Sciatic nerve (tissue), 2 donors: ENCODE measurements at regions not wholly inside any gene's neighbourhood (a gene's known extent, or its start where the extent isn't known, plus 50 kb on each side); places are given as distances from the start of the nearest gene placed in this dataset.
"Not testable (repeated sequence)": the region's sequence is repeated elsewhere in the genome, so short reads cannot be mapped to it uniquely, and the experiment has no call there.

Source experiments
- ATAC-seq: fragments of 200-7000 bp; cut with Tn5 transposase; one replicate; pipeline ENCODE4 v1.9.1; 2020; ENCODE audit warnings: mild to moderate bottlenecking, moderate library complexity
- DNase-seq: peaks from one replicate; pipeline ENCODE4 v3.0.0-alpha.2; 2020; ENCODE audit warnings: low spot score
- intact Hi-C: fragments of 100-400 bp; cut with DNase I; formaldehyde crosslinking; loops from one replicate; pipeline ENCODE4 v1.14.2; 2022
- donor health status: DM: no; HTN: no; CAD: no.
- donor health status: DM: no; HTN: no; CAD: no.

DNA sequence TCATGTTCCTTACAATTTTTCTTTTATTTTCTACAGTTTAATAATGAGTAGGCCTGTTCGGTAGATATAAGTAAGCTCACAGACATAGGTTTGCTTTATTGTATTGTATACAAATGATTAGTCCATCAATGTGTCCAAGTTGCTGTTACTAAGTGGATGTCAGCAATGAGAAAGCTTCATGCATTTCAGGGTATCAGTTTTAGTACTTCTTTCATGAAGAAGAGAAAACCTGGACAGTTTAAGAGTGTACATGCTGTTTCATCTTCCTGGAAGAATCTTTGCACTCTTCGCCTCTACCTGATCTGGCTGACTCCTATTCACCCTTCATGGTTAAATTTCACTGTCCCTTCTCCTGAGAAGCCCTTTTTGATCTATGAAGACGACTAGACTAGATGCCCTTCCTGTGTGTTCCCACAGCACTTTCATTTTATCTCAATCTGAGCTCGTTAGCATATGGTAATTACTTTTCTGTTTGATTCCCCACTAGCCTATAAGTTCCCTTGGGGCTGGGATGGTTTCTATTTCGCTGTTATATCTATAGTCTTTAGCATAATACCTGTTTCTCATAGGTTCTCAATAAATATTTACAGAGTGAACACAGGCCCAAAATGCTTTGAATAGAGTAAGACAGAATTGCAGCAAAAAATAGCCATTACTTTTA, 70.7 kb downstream of the CETN3 start:
- ATAC-seq, result no peak
- intact Hi-C loops, result no loop called here
- DNase-seq, result no peak

DNA sequence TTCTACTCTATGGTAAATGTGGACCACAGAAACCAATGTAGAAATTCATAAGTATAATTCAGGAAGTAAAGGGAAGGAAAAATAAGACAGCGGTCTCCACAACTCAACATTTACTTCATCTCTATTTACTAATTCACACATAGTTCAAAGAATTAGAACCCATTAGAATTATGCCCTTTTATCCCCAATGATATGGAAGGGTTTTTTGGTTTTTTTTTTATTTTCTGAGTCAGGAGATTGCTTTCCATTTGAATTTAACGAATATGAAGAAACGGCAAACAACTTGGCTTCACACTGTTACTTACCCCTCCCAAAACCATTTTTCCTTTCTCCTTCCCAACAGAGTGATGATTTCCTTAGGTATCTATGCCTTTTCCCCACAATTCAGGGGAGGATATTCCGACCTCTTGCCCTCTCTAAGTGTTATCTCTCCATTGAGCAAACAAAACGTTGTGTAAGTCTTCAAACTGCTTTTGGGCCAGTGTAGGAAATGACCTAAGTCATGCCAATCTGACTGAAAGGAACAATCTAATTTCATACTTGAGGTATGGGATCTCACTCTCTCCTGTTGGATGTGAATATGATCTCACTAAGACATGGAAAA, 72.0 kb downstream of the CETN3 start:
- intact Hi-C loops, result no loop called here
- no peak for DNase-seq
- ATAC-seq, result no peak

DNA sequence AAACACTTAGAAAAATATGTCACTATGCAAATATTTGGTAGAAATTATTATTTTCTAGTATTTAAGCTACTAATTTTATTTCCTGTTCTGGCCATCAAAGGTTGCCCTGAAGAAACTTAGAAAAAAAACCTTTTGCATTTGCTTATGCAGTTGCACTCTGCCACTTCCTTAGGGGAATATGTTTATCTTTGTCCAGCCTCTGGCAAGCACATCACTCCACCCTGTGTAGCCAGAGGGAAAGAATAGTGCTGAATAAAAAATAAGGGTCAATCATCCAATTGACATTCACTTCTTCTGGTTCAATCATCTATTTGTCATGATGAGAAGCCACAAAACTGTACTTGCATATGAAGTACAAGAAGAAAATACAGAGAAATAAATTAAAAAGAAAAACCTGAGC, 72.8 kb downstream of the CETN3 start:
- no peak for DNase-seq
- intact Hi-C loops, result no loop called here
- ATAC-seq, result no peak

DNA sequence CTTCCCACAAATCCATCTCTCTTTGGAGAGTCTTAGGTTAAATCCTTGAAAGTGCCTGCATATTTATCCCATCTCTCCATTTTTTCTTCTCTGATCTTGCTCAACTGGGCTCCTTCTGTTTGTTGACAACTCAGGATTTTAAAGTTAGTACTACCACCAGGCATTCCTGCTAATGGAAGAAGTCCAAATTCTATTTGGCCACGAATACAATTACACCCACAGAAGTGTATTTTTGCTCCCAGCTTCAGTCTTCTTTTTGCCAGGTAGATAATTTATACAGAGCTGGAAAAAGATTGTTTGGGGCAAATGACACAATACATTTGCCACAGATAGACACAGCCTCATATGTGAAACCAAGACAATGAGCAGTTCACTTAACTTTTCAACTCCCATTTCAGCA, 74.8 kb downstream of the CETN3 start:
- no peak for ATAC-seq

DNA sequence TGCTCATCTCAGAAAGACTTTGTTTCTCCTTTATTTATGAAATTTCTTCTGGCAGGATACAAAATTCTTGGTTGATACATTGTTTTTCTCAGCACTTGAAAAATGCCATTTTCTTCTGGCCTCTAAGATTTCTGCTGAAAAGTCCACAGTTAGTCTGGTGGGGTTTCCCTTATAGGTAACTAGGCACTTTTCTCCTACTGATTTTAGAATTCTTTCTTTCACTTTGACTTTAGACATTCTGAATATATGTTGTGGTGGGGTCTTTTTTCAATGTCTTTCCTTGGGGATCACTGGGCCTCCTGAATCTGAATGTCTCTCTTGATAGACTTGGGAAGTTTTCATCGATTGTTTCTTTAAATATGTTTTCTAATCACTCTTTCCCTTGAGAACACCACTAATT, 79.6 kb downstream of the CETN3 start:
- ATAC-seq (no peak), DNase-seq (no peak)
- intact Hi-C loops, result no loop called here

More for the DNA sequence above, 74.8 kb downstream of the CETN3 start:
- intact Hi-C loops, result loop anchor here (2.0 kb wide), 1 partner anchor 78 kb away; no protein-coding TSS in a partner anchor
- DNase-seq, result no peak

DNA sequence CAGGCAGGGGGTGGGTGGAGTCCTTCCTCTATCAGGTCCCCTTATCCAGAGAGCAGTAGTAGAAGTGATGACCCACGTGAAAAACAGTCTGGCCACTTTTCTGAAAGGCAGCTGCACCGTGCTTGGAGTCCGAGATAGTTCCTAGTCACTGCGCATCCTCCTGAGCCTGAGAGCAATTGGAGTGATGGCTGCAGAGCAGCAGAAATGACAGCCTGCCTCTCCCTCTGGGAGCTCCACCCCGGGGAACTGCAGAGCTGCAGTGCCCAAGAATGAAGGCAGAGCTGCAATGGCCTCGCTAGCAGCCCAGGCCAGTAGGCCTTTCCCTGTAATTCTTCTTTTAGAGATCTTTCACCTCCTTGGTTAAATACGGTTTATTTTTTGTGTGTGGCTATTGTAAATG, 82.6 kb downstream of the CETN3 start:
- intact Hi-C loops, result no loop called here
- DNase-seq (no peak), ATAC-seq (no peak)

DNA sequence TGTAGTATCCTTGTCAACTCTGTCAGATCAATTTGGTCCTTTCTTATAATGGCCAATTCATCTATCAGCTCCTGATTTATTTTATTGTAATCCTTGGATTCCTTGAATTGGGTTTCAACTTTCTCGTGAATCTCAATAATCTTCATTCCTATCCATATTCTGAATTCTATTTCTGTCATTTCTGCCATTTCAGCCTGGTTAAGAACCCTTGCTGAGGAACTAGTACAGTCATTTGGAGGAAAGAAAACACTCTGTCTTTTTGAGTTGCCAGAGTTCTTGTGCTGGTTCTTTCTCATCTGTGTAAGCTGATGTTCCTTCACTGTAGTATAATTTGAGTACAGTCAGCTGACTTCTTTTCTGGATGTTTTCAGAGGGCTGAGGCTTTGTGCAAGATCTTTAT, 84.5 kb downstream of the CETN3 start:
- ATAC-seq (no peak), DNase-seq (no peak)

DNA sequence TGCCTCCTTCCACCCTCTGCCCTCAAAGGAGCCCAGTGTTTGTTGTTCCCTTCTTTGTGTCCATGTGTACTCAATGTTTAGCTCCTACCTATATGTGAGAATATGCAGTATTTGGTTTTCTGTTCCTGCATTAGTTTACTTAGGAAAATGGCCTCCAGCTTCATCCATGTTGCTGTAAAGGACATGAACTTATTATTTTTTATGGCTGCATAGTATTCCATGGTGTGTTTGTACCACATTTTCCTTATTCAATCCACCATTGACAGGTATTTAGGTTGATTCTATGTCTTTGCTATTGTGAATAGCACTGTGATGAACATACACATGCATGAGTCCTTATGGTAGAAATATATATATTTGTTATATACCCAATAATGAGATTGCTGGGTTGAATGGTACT, 89.2 kb downstream of the CETN3 start:
- DNase-seq, ATAC-seq, intact Hi-C loops: not testable (repeated sequence)

More for the DNA sequence above, 84.5 kb downstream of the CETN3 start:
- intact Hi-C loops, result no loop called here

DNA sequence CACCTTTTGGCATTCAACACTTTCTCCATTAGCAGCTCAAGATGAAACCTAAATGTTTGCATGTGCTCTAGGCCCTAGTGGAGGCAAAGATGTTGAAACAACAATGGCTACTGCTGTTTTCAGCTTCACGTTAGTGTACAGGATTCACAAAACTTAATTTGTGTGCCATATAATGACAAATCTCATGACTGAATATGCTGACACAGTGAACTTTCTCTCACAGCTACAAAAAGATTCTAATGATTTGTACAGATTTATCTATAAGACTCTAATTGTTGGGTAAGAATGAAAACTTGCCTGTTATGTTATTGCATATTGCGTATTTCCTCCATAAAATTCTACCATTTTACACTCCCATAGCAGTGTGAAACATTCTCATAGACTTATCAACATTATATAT, 97.5 kb downstream of the CETN3 start:
- ATAC-seq (no peak), DNase-seq (no peak)
- intact Hi-C loops, result no loop called here

DNA sequence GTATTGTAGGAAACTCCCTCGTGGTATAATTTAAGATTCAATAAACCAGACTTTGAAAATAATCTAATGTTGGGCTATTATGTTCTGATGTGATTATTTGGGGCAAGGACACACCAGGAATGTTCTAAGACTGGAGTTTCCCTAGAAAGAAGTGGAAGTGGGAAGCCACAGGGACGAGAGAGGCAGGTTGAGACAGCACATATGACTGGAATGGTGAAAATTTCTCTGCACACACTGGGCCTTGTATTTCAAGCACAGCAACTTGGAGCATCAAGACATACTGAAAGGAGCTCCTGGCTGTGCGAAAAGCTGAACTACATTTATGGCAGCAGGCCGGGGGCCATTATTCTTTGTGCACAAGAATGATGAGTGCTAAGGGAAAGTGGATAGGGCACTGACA, 98.2 kb downstream of the CETN3 start:
- intact Hi-C loops, result no loop called here
- ATAC-seq, result no peak
- DNase-seq, result no peak

DNA sequence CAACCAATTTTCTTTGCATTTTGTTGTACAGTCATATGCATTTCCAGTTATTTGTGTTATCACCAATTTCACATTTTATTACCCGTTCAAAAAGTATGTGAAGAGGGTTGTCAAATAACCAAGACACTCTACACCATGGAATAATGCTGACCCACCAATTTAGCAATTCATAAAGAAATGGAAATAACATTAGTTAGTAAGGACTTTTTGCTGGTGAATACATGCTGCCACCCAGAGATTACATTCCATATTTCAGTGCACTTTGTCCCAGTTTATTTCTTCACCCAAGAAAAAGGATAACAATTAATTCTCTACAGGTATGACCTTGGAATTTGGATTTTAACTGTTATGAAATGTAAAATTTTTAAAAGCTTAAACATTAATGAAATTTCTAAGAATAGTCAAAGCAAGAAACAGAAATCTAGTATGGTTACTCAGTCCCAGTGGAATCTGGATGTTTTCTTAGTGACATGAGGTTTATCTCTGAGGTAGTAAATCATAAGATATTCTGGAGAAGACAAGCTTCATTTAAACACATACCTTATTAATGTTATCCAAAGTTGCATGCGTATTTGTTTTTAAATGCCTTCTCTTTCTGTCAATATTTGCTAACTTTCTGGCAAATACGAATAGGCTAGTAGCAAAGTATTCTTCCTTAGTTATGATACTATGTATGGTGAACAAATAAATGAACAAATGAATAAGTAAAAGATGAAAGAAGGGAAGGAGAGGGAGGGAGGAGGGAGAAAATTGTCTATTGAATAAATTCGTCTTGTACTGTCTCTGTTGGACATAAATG, 100.6 kb downstream of the CETN3 start:
- ATAC-seq (no peak), DNase-seq (no peak)
- intact Hi-C loops, result no loop called here

DNA sequence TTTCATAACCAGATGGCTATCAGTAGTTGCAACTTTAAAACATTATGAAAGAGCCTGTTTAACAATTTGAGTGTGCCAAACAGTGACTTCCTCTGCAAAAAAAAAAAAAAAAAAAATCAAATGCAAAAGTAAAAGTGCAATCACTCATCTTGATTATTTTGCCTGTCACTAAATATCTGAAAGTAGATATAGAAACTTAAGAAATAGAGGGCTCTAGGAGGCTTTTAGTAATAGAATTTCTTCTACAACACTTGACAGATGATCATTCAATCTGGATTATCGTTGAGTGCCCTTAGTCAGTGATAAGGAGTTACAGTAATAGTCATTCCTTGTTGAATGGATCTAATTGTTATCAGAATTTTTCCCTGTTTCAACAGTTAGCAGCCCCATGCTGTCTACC, 101.8 kb downstream of the CETN3 start:
- no peak for ATAC-seq
- intact Hi-C loops, result no loop called here
- no peak for DNase-seq

DNA sequence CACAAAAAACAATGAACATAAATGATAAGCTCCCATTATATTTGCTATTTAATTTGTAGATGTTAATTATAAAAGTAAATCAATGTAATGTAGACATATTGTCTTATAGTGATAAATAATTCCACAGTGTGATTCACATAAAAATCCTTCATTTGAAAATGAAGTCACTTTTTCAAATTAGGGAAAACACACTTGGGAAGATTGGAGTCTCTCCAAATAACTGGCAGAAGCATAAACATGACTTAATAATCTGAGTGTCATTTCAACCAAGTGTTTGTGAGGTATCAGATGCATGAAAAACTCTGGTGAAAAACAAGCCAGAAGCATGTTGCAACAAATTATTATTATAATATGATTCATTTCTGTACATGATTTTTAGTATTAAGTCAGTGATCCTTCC, 102.2 kb downstream of the CETN3 start:
- ATAC-seq (no peak), DNase-seq (no peak)
- intact Hi-C loops, result no loop called here

DNA sequence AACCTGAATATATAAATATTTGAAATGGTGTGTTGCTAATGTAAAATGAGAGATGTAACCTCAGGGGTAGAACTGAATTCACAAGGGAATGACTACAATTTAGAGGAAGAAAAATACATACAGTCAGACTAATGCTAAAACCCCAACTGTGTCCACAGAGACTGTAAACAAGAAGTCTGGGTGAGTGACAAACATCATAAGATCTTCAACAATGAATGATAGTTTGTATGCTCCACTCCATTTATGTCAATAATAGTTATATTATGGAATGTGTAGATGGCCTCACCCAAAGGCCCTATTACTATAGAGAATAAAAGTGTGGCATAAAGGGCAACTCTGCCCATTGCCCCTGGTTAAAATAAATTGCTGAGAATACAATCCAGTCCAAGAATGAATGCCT, 102.9 kb downstream of the CETN3 start:
- ATAC-seq, result no peak
- intact Hi-C loops, result no loop called here

DNA sequence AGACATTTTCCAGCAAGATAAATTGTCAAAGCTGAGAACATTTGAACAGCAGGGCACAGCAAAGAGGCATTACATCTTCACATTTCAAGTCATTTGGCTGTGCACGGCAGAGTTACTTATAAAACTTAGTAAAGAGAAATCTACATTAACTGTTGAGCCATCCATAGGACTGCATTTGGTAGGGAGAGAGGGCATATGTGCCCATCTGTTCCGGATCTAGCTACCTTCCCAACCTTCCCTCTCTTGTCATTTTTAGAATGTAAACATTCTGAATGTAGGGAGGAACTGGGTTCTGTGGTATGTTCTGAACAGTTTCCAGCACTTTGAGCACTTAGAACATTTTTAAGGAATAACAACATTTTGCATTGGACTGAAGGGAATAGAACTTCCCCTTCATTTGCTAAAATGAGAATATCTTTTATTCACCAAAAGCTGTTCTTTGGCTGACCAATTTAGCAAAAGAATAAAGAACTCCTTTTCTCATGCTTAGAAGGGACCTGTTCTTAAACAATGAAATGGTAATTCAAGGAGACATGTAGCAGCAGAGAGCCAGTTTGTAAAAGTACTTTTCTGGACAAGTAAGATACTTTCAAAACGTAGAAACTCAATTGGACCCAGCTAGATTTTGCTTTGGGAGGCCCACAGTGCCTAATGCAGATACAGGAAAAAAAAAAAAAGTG, 104.4 kb downstream of the CETN3 start:
- no peak for ATAC-seq
- DNase-seq, result no peak
- intact Hi-C loops, result no loop called here

More for the DNA sequence above, 102.9 kb downstream of the CETN3 start:
- no peak for DNase-seq

DNA sequence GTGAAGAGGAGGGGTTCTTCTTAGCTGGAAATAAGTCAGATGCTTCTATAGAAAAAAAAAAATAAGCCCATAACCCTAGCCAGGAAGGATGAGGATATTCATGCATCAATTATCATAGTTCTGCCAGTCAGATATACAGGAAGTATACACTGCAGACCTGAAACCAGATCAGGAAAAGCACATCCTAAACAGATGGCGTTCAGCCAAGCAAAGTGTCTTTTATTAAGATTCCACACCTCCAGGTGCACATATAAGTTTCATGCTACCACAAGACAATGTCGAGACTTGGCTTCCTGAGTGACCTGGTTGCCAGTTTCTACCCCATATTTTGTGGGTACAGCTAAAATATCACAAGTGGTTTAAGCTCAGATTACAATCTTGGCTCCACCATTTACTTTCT, 108.3 kb downstream of the CETN3 start:
- DNase-seq (no peak), ATAC-seq (no peak)
- intact Hi-C loops, result no loop called here

DNA sequence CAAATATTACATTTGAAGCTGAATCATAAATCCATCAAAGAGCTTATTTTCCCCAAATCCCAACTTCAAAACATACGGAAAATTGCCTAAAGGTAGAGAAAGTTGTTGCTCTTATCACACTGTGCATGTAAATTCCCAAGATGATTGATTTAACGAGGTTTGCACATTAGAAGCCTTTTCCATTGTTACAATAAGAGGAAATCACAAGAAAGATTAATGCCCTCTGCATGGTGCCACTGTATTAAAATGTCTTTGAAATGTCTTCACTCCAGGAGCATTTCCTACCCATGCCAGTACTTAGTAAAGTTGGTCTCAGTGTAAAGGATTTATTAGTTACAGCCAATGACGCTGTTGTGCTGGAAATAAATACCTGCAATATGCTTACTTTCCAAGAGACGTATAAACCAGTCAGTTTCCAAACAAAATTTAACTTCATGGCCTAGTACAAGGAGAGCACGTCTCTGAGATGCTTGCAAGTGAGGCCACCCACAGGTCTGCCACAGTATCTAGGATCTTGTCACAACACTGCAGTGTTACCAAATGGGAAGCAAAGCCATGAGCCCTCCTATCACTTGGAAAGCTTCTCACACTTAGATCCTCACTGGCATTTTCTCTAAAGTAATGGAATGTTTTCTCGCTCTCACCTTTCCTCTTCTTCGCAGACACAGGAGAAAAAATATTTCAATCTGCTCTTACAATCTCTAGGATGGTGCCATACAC, 112.4 kb downstream of the CETN3 start:
- intact Hi-C loops, result no loop called here
- ATAC-seq (no peak), DNase-seq (no peak)

DNA sequence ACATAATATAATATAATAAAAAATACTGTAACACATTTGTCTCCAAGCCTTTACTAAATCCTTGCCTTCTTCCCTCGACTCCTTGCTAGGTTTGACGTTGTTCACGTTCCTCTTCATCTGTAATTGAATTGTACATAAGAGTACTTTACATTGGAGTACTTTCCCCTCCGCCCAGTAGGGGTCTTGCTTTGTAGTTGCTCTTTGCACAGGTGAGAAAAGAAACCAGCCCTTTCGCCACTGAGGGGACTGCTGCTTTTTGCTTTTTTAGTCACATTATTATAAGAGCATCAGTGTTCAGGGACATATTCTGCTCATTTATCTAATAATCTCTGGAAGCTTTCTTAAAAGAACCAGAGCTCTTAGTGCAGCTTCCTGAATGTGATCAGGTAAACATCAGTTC, 115.0 kb downstream of the CETN3 start:
- ATAC-seq (no peak), DNase-seq (no peak)
- intact Hi-C loops, result no loop called here

DNA sequence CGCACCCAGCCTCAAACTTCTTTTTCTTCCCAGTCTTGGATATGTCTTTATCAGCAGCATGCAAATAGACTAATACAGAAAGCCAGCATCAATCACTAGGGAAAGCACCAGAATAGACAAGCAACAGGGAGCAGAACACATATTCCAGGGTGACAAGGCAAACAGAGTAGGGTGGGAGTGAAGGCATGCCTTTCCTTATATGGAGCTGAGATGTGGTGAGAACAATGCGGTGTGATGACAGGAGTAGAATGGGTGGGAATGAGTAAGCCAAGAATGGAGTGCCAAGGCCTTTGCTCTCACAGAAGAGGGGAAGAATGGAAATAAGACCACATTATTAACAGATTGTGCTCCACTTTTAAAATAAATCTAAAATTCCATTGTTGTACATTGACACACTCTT, 115.6 kb downstream of the CETN3 start:
- ATAC-seq (no peak), DNase-seq (no peak)
- intact Hi-C loops, result no loop called here
